Astrocyte (in vitro differentiated cells and primary cell): ENCODE measurements at regions not wholly inside any gene's neighbourhood (a gene's known extent, or its start where the extent isn't known, plus 50 kb on each side); places are given as distances from the start of the nearest gene placed in this dataset.

Experiments
- EZH2 ChIP-seq: IDR thresholded peaks from 2 replicates; pipeline ENCODE4 v1.6.1; 2012; ENCODE audit warnings: mild to moderate bottlenecking, low read length, inconsistent platforms; ENCODE audit not compliant: insufficient read depth
- TF ChIP-seq, protein P1 (sequence below): IDR thresholded peaks from 2 replicates; pipeline ENCODE4 v1.5.1; 2011; ENCODE audit warnings: low read depth, mild to moderate bottlenecking, inconsistent platforms, low read length, moderate library complexity; ENCODE audit not compliant: insufficient read depth

DNA sequence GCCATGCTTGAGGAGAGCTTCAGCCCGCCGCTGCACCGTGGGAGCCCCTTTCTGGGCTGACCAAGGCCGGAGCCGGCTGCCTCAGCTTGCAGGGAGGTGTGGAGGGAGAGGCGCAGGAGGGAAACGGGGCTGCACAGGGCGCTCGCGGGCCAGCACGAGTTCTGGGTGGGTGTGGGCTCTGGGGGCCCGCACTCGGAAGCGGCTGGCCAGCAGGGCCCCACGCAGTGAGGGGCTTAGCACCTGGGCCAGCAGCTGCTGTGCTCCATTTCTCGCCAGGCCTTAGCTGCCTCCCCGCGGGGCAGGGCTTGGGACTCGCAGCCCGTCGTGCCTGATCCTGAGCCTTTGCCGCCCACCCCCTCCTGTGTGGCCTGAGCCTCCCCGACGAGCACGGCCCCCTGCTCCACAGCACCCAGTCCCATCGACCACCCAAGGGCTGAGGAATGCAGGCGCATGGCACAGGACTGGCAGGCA is 1554.0 kb downstream of the KCNT2 start:
- TF ChIP-seq, protein P1, sequence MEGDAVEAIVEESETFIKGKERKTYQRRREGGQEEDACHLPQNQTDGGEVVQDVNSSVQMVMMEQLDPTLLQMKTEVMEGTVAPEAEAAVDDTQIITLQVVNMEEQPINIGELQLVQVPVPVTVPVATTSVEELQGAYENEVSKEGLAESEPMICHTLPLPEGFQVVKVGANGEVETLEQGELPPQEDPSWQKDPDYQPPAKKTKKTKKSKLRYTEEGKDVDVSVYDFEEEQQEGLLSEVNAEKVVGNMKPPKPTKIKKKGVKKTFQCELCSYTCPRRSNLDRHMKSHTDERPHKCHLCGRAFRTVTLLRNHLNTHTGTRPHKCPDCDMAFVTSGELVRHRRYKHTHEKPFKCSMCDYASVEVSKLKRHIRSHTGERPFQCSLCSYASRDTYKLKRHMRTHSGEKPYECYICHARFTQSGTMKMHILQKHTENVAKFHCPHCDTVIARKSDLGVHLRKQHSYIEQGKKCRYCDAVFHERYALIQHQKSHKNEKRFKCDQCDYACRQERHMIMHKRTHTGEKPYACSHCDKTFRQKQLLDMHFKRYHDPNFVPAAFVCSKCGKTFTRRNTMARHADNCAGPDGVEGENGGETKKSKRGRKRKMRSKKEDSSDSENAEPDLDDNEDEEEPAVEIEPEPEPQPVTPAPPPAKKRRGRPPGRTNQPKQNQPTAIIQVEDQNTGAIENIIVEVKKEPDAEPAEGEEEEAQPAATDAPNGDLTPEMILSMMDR, result no peak
- no peak for TF ChIP-seq EZH2
